Peyer's patch (tissue), 4 donors: ENCODE measurements at regions not wholly inside any gene's neighbourhood (a gene's known extent, or its start where the extent isn't known, plus 50 kb on each side); places are given as distances from the start of the nearest gene placed in this dataset.

Experiments
- POLR2A ChIP-seq, 2 donors: fragments of 450-650 bp; IDR thresholded peaks; one replicate each; pipeline ENCODE4 v1.5.1; 2017; ENCODE audit warnings: antibody characterized with exemption in 2 of 2, mild to moderate bottlenecking in 2 of 2, moderate library complexity in 2 of 2
- TF ChIP-seq, protein P1 (sequence below), 6 experiments: fragments of 450-650 bp in 4 of 6; fragments of 200-600 bp in 2 of 6; sonication (generic) in 1 of 6; IDR thresholded peaks; one replicate each; pipeline ENCODE4 v1.5.1; 2017 to 2019; ENCODE audit warnings: antibody characterized with exemption in 6 of 6, mild to moderate bottlenecking in 3 of 6, moderate library complexity in 1 of 6

- TF ChIP-seq, protein P1, sequence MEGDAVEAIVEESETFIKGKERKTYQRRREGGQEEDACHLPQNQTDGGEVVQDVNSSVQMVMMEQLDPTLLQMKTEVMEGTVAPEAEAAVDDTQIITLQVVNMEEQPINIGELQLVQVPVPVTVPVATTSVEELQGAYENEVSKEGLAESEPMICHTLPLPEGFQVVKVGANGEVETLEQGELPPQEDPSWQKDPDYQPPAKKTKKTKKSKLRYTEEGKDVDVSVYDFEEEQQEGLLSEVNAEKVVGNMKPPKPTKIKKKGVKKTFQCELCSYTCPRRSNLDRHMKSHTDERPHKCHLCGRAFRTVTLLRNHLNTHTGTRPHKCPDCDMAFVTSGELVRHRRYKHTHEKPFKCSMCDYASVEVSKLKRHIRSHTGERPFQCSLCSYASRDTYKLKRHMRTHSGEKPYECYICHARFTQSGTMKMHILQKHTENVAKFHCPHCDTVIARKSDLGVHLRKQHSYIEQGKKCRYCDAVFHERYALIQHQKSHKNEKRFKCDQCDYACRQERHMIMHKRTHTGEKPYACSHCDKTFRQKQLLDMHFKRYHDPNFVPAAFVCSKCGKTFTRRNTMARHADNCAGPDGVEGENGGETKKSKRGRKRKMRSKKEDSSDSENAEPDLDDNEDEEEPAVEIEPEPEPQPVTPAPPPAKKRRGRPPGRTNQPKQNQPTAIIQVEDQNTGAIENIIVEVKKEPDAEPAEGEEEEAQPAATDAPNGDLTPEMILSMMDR (IDR thresholded peaks at IDR 0.05) = no peak
- no peak for TF ChIP-seq POLR2A (IDR thresholded peaks at IDR 0.05)
These were observed 83.3 kb downstream of the NOG start for GRCh38 chr17:56676810-56677209.
